GM23338 (cell line): ENCODE measurements at regions not wholly inside any gene's neighbourhood (a gene's known extent, or its start where the extent isn't known, plus 50 kb on each side); places are given as distances from the start of the nearest gene placed in this dataset.
"Not testable (repeated sequence)": the region's sequence is repeated elsewhere in the genome, so short reads cannot be mapped to it uniquely, and the experiment has no call there.

Experiments used
- ATAC-seq: fragments of 200-7000 bp; cut with Tn5 transposase; 3 replicates; pipeline ENCODE4 v1.9.1; 2020
- DNase-seq: peaks from one replicate; pipeline ENCODE4 v3.0.0-alpha.2; 2015; ENCODE audit warnings: low spot score
- H2AFZ ChIP-seq: fragments of 200-600 bp; sonication (generic); 2 replicates; pipeline ENCODE4 v1.8.0; 2016; ENCODE audit warnings: antibody characterized with exemption, mild to moderate bottlenecking, moderate library complexity
- H3F3A ChIP-seq: fragments of 200-600 bp; sonication (generic); replicated peaks from 2 replicates; pipeline ENCODE4 v1.8.0; 2017; ENCODE audit warnings: antibody characterized with exemption, mixed run types, low read depth
- H3K27ac ChIP-seq: fragments of 200-600 bp; sonication (generic); 2 replicates; pipeline ENCODE4 v1.6.1; 2016; ENCODE audit warnings: low read depth
- H3K27me3 ChIP-seq: fragments of 200-600 bp; sonication (generic); 2 replicates; pipeline ENCODE4 v1.8.0; 2016; ENCODE audit warnings: mild to moderate bottlenecking, mixed run types, moderate library complexity; ENCODE audit not compliant: insufficient read depth
- H3K36me3 ChIP-seq: fragments of 200-600 bp; sonication (generic); 2 replicates; pipeline ENCODE4 v1.8.0; 2016; ENCODE audit warnings: mild to moderate bottlenecking; ENCODE audit not compliant: insufficient read depth
- H3K4me1 ChIP-seq: fragments of 200-600 bp; sonication (generic); 2 replicates; pipeline ENCODE4 v1.8.0; 2016; ENCODE audit warnings: mild to moderate bottlenecking, moderate library complexity; ENCODE audit not compliant: insufficient read depth
- H3K4me2 ChIP-seq: fragments of 200-600 bp; sonication (generic); 2 replicates; pipeline ENCODE4 v1.7.1; 2017; ENCODE audit warnings: mixed run types
- H3K4me3 ChIP-seq: fragments of 200-600 bp; sonication (generic); 2 replicates; pipeline ENCODE4 v1.6.1; 2016; ENCODE audit warnings: mixed run types
- H3K79me2 ChIP-seq: fragments of 200-600 bp; sonication (generic); replicated peaks from 2 replicates; pipeline ENCODE4 v1.8.0; 2017; ENCODE audit warnings: mild to moderate bottlenecking; ENCODE audit not compliant: insufficient read depth
- H3K9me2 ChIP-seq: fragments of 200-600 bp; sonication (generic); 2 replicates; pipeline ENCODE4 v1.8.0; 2017; ENCODE audit not compliant: insufficient read depth
- H4K20me1 ChIP-seq: fragments of 200-600 bp; sonication (generic); replicated peaks from 2 replicates; pipeline ENCODE4 v1.8.0; 2017; ENCODE audit warnings: mild to moderate bottlenecking; ENCODE audit not compliant: insufficient read depth
- H3K27ac Mint-ChIP-seq: 2 replicates; pipeline ENCODE4 v1.8.0; 2020; ENCODE audit warnings: inconsistent platforms, mild to moderate bottlenecking, moderate library complexity, mixed read lengths
- H3K27me3 Mint-ChIP-seq: 3 replicates; pipeline ENCODE4 v1.8.0; 2022; ENCODE audit warnings: low read depth, mild to moderate bottlenecking, moderate library complexity, mixed read lengths, inconsistent platforms; ENCODE audit not compliant: insufficient read depth, poor library complexity
- H3K36me3 Mint-ChIP-seq: 3 replicates; pipeline ENCODE4 v1.8.0; 2021; ENCODE audit warnings: low read depth, mild to moderate bottlenecking, inconsistent platforms, moderate library complexity, mixed read lengths
- H3K4me1 Mint-ChIP-seq: 3 replicates; pipeline ENCODE4 v1.8.0; 2020; ENCODE audit warnings: mild to moderate bottlenecking, inconsistent platforms, mixed read lengths
- H3K4me3 Mint-ChIP-seq: 3 replicates; pipeline ENCODE4 v1.8.0; 2021; ENCODE audit warnings: moderate library complexity, mild to moderate bottlenecking, inconsistent platforms, mixed read lengths
- H3K9me3 Mint-ChIP-seq: 3 replicates; pipeline ENCODE4 v1.8.0; 2020; ENCODE audit warnings: moderate library complexity, mild to moderate bottlenecking, inconsistent platforms, mixed read lengths
- TF ChIP-seq, protein P1 (sequence below), 2 experiments: fragments of 200-600 bp in 1 of 2; sonication (generic) in 1 of 2; conservative IDR thresholded peaks; 2 replicates each; pipeline versions ENCODE4 v1.5.1 to v1.6.1; 2016 to 2017; ENCODE audit warnings: antibody characterized with exemption in 2 of 2, low read depth in 2 of 2, mild to moderate bottlenecking in 2 of 2, moderate library complexity in 1 of 2

DNA sequence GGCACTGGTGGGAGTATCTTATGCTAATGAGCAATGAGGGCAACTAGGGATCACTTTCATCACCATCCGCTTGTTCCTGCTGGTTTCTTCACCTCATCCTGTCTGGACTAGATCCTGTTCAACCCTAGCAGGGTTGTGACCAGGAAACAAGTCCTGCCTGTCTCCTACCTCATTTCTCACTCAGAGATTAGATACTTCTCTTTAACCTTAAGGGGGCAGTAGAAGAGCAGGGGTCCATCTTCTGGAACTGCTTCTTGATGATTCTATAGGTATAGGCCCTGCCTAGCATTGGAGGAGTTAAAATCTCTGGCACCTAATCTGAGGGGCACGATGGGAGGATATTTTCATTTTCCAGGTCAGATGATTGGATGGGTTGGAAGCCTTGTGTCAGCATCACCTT lies 415.5 kb downstream of the TGIF2LX start:
- DNase-seq, H3K27me3 Mint-ChIP-seq, H4K20me1 ChIP-seq, H3K27ac ChIP-seq, H3K36me3 ChIP-seq, H3K27ac Mint-ChIP-seq, H3K36me3 Mint-ChIP-seq, H3F3A ChIP-seq, H3K4me3 ChIP-seq, H3K4me1 Mint-ChIP-seq, H3K4me1 ChIP-seq, H3K9me2 ChIP-seq, H2AFZ ChIP-seq, H3K4me3 Mint-ChIP-seq, H3K27me3 ChIP-seq, H3K79me2 ChIP-seq, ATAC-seq, H3K4me2 ChIP-seq: not testable (repeated sequence)
- H3K9me3 Mint-ChIP-seq: peaks cover 13% of the 10 kb centered on the region; the same call in 2 of the 3 replicates
- TF ChIP-seq, protein P1, sequence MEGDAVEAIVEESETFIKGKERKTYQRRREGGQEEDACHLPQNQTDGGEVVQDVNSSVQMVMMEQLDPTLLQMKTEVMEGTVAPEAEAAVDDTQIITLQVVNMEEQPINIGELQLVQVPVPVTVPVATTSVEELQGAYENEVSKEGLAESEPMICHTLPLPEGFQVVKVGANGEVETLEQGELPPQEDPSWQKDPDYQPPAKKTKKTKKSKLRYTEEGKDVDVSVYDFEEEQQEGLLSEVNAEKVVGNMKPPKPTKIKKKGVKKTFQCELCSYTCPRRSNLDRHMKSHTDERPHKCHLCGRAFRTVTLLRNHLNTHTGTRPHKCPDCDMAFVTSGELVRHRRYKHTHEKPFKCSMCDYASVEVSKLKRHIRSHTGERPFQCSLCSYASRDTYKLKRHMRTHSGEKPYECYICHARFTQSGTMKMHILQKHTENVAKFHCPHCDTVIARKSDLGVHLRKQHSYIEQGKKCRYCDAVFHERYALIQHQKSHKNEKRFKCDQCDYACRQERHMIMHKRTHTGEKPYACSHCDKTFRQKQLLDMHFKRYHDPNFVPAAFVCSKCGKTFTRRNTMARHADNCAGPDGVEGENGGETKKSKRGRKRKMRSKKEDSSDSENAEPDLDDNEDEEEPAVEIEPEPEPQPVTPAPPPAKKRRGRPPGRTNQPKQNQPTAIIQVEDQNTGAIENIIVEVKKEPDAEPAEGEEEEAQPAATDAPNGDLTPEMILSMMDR (conservative IDR thresholded peaks at IDR 0.05; ENCODE audit: low read depth in 2 of 2): peak in 1 of 2 experiments; percentile 32; a peak in 3 of 4 replicates

DNA sequence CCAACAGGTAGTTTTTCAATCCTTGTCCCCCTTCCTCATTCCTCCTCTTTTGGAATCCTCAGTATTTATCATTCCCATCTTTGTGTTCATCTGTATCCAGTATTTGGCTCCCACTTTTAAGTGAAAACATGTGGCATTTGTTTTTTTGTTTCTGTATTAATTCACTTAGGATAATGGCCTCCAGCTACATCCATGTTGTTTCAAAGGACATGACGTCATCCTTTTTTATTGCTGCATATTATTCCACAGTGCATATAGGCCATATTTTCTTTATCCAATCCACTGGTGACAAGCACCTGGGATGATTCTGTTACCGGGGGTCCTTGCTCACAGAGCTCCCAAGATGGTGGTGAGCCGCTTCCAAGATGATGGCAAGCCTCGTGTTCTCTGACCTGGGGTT lies 447.9 kb downstream of the TGIF2LX start:
- H3K27me3 Mint-ChIP-seq, H3K4me1 Mint-ChIP-seq, H3K27me3 ChIP-seq, H4K20me1 ChIP-seq, H3K4me3 ChIP-seq, H3F3A ChIP-seq, H3K27ac Mint-ChIP-seq, H3K4me3 Mint-ChIP-seq, H3K79me2 ChIP-seq, ATAC-seq, H3K36me3 Mint-ChIP-seq, H2AFZ ChIP-seq, H3K9me3 Mint-ChIP-seq, H3K4me1 ChIP-seq, DNase-seq, H3K27ac ChIP-seq, H3K4me2 ChIP-seq, H3K9me2 ChIP-seq, H3K36me3 ChIP-seq: not testable (repeated sequence)

DNA sequence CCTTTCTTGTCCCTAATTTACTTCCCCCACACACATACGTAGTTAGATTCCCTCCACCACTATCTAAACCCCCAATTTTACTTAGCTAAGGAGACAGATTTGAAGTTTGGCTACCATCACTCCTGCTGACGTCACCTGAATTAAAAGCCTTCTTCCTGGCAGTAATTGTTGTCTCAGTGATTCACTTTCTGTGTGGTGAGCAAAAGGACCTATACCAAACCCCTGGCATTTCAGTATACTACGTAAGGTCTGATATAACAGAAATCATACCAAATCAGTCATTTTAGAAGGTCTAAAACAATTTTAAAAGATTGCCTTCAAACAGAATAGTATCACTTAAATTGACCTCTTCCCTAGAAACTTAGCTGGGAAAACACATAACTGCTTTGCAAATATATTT lies 476.3 kb downstream of the TGIF2LX start:
- not testable (repeated sequence) for H3K4me3 Mint-ChIP-seq, H3K4me2 ChIP-seq, H3K36me3 ChIP-seq, H3K36me3 Mint-ChIP-seq, H3K9me3 Mint-ChIP-seq, H3K27me3 ChIP-seq, H3K9me2 ChIP-seq, H3F3A ChIP-seq, H3K79me2 ChIP-seq, H3K27ac Mint-ChIP-seq, H3K4me3 ChIP-seq, ATAC-seq, H3K27me3 Mint-ChIP-seq, H2AFZ ChIP-seq, H3K27ac ChIP-seq, DNase-seq, H4K20me1 ChIP-seq, H3K4me1 Mint-ChIP-seq, H3K4me1 ChIP-seq

DNA sequence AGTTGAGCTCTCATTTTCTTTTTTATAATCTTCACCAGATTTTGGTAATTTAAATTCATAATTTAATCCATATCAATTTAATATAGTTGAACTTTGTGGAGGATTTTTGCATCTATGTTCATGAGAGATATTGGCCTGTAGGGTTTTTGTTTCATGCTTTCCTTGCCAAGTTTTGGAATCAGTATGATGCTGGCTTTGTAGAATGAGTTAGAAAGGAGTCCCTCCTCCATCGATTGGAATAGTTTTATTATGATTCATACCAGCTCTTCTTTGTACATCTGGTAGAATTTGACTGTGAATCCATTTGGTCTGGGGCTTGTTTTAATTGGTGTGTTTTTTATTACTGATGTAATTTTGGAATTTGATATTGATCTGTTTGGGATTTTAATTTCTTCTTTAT lies 480.5 kb downstream of the TGIF2LX start:
- not testable (repeated sequence) for H3K79me2 ChIP-seq, H3K4me3 ChIP-seq, H3K9me3 Mint-ChIP-seq, H3K27ac ChIP-seq, H2AFZ ChIP-seq, H3K36me3 Mint-ChIP-seq, H3K27me3 ChIP-seq, H3K9me2 ChIP-seq, H3K27me3 Mint-ChIP-seq, H3K36me3 ChIP-seq, H3F3A ChIP-seq, H3K4me1 ChIP-seq, DNase-seq, H3K4me1 Mint-ChIP-seq, H3K4me3 Mint-ChIP-seq, H3K27ac Mint-ChIP-seq, H4K20me1 ChIP-seq, H3K4me2 ChIP-seq, ATAC-seq

DNA sequence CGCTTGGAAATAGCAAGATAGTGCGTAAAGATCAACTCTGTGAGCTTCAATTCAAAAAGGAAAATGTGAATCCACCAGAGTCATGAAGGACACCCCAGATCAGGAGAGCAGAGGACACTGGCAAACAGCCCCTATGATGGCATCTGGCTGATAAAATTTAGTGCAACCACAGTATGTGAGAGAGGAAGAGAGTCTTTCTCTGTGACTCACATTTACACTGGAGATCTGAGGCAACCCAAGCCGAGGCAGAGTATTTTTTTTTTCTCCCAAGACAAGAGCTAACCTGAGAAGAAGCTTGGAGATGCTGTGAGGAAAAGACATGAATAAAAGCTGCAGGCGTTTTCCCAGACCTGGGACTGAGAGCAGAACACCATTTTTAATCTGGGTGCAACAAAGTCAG lies 482.2 kb downstream of the TGIF2LX start:
- H2AFZ ChIP-seq, H3K27ac ChIP-seq, DNase-seq, H3K9me3 Mint-ChIP-seq, H4K20me1 ChIP-seq, H3F3A ChIP-seq, H3K79me2 ChIP-seq, H3K27me3 ChIP-seq, ATAC-seq, H3K27ac Mint-ChIP-seq, H3K4me1 ChIP-seq, H3K36me3 Mint-ChIP-seq, H3K4me2 ChIP-seq, H3K4me1 Mint-ChIP-seq, H3K4me3 ChIP-seq, H3K9me2 ChIP-seq, H3K36me3 ChIP-seq, H3K27me3 Mint-ChIP-seq, H3K4me3 Mint-ChIP-seq: not testable (repeated sequence)

DNA sequence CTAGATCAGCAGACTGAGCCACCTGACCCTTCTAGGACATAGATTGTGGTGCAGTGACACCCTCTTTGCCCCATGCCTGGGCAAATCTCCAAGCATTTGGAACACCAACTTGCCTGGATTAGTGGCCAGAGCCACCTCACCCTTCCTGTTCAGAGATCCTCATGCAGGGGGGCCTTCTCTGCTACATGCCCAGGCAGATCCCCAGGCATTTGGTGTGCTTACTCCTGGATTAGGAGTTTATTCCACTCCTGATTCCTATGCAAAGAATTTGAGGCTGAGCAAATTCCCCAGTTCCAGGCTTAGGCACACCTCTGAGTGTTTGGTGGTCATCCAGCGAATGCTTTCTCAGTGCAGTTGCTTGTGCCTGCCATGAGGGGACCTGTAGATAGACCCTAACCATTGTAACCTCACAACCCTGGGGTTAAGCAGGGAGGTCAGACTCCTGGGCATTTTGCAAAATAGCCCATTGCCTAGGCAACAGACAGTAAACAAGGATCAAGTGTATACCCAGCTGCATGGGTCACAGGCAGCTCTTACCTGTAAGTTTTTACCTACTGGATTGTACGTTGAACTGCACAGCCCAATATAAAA lies 483.2 kb downstream of the TGIF2LX start:
- H3K4me1 ChIP-seq, H3K27ac Mint-ChIP-seq, H3K36me3 ChIP-seq, H2AFZ ChIP-seq, H3K36me3 Mint-ChIP-seq, H3K4me2 ChIP-seq, H4K20me1 ChIP-seq, DNase-seq, H3K4me1 Mint-ChIP-seq, H3K4me3 ChIP-seq, H3K27me3 Mint-ChIP-seq, ATAC-seq, H3K9me3 Mint-ChIP-seq, H3K27ac ChIP-seq, H3F3A ChIP-seq, H3K79me2 ChIP-seq, H3K9me2 ChIP-seq, H3K27me3 ChIP-seq, H3K4me3 Mint-ChIP-seq: not testable (repeated sequence)
